ENCODE measurements at regions not wholly inside any gene's neighbourhood (a gene's known extent, or its start where the extent isn't known, plus 50 kb on each side); places are given as distances from the start of the nearest gene placed in this dataset.

DNA sequence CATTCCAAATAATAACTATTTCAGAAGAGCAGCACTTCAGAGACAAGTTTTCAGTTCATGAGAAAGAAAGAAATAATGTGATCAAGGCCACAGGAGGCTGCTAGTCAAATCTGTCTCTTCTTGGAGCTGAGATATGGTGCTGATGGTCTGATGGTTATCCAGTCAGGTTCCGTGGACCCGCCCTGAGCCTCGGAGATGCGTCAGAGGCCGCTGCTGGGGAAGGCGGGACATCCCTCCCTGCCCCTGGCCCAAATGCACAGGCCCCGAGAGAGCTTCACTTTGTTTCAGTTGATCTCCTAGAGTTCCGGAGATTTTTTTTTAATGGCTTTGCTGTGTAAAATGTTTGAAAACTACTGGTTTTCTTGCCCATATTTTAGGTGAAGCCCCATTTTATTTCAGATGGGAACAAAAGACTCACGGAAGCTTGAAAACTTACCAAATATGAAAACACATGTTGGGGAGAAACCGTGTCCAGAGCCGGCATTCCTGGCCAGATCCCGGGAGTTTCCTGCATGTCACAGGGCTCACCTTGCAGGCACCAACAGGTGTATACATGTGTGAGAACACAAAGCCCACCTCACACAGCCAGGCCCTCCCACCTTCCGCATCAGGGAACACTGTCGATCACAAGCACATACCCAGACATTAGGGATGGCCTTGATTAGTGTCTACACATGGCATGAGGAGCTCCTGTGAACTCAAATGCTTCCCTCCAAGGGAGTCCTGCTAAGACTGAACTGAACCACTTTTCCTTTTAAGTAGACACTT, 499.0 kb downstream of the TCERG1L start:
- Histone ChIP-seq H3K36me3 (ENCODE audit: control insufficient read depth in 4 of 4, insufficient read depth in 4 of 4, low read length in 3 of 4) (no peaks in the 10 kb centered on the region), H3K27me3 (replicated peaks in 2 of 5; ENCODE audit: control insufficient read depth in 4 of 5, insufficient read depth in 5 of 5, low read length in 4 of 5) (peaks cover 0 to 12% (median 4%) of the 10 kb centered on the region in 5 experiments), H3K9me3 (ENCODE audit: control extremely low read depth in 1 of 5, control insufficient read depth in 4 of 5, insufficient read depth in 2 of 5, low read depth in 1 of 5, low read length in 4 of 5) (peaks cover 0 to 3% (median 0%) of the 10 kb centered on the region in 5 experiments), H3K4me3 (ENCODE audit: control insufficient read depth in 1 of 7, extremely low read depth in 1 of 7, insufficient read depth in 4 of 7, low read depth in 2 of 7, low read length in 6 of 7) (no peak overlapping the region), H3K4me1 (ENCODE audit: control extremely low read depth in 1 of 4, control insufficient read depth in 4 of 4, insufficient read depth in 4 of 4, low read length in 3 of 4) (no peaks in the 10 kb centered on the region), H3K27ac (ENCODE audit: insufficient read depth in 1 of 2, low read depth in 1 of 2, low read length in 2 of 2, poor library complexity in 1 of 2, severe bottlenecking in 2 of 2) (no peak overlapping the region)
- POLR2A ChIA-PET, result no interaction called here
- 93% methylated on average over 11 of the region's 14 CpGs for WGBS (ENCODE audit: insufficient coverage)
- no peak for DNase-seq
- CTCF ChIA-PET, result no interaction called here

DNA sequence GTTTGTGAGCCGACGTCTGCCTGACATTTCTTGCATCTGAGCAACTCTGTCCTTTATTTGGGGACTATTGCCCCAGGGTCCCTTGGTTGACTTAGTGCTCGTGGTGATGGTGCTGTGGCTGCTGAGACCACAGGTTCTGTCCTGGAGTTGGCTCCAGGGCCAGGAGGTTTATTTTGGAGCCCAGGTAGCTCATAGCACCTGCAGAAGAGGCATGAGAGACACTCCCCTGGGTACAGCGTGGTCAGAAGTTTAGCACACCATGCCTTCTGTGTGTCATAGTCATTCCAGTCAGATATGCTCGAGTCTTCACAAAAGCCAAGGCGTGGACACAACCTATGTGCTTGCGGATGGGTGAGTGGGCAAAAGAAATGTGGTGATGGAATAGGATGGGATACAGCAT, 496.9 kb downstream of the TCERG1L start:
- DNase-seq, result no peak
- no peaks in the 10 kb centered on the region for H3K36me3 ChIP-seq (ENCODE audit: control insufficient read depth in 4 of 4, insufficient read depth in 4 of 4, low read length in 3 of 4)
- ChIA-PET POLR2A (no interaction called here), CTCF (no interaction called here)
- H3K27me3 ChIP-seq (replicated peaks in 2 of 5; ENCODE audit: control insufficient read depth in 4 of 5, insufficient read depth in 5 of 5, low read length in 4 of 5), result peaks cover 0 to 12% (median 0%) of the 10 kb centered on the region in 5 experiments
- H3K27ac ChIP-seq (ENCODE audit: insufficient read depth in 1 of 2, low read depth in 1 of 2, low read length in 2 of 2, poor library complexity in 1 of 2, severe bottlenecking in 2 of 2), result no peak overlapping the region
- peaks cover 0 to 7% (median 0%) of the 10 kb centered on the region in 5 experiments for H3K9me3 ChIP-seq (ENCODE audit: control extremely low read depth in 1 of 5, control insufficient read depth in 4 of 5, insufficient read depth in 2 of 5, low read depth in 1 of 5, low read length in 4 of 5)
- no peaks in the 10 kb centered on the region for H3K4me1 ChIP-seq (ENCODE audit: control extremely low read depth in 1 of 4, control insufficient read depth in 4 of 4, insufficient read depth in 4 of 4, low read length in 3 of 4)
- no peak overlapping the region for H3K4me3 ChIP-seq (ENCODE audit: control insufficient read depth in 1 of 7, extremely low read depth in 1 of 7, insufficient read depth in 4 of 7, low read depth in 2 of 7, low read length in 6 of 7)
- 94% methylated on average over 7 of the region's 7 CpGs for WGBS (ENCODE audit: insufficient coverage)

DNA sequence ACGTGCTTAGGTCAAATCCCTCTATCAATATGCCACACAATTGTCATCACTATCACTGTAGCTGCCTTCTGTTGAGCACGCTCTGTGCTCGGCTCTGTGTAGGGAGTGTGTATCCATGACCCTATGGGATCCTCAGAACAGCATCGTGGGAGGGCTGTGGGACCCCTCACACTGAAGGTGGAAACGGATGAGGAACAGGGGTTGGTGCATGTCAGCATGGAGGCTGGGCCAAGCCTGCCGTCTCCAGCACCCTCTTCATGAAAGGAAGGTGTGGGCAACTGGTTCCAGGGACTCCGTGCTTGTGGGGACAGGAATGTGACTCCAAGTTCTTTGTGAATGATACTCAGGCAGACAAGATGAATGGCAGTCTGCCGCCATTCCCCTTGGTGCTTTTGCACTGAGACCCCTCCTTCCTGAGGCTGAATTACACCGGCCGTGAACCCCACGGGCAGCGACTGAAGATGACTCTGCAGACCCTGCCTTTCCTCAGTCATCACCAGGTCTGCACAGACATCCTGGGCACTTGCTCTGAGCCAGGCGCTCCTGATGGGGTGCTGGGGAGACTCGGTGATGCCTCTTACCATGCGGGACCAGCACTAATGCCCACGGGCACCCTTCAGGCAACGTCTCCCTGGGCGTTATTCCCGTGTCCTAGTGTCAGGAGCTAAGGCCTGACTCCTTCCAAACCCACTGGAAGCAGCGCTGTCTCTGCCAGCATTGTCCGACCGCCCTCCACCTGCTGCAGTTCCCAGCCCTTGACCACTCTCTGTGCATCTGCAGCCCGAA, 495.2 kb downstream of the TCERG1L start:
- H3K36me3 ChIP-seq (ENCODE audit: control insufficient read depth in 4 of 4, insufficient read depth in 4 of 4, low read length in 3 of 4), result no peaks in the 10 kb centered on the region
- H3K9me3 ChIP-seq (ENCODE audit: control extremely low read depth in 1 of 5, control insufficient read depth in 4 of 5, insufficient read depth in 2 of 5, low read depth in 1 of 5, low read length in 4 of 5), result peaks cover 0 to 7% (median 0%) of the 10 kb centered on the region in 5 experiments
- DNase-seq, result no peak
- H3K4me1 ChIP-seq (ENCODE audit: control extremely low read depth in 1 of 4, control insufficient read depth in 4 of 4, insufficient read depth in 4 of 4, low read length in 3 of 4), result no peaks in the 10 kb centered on the region
- H3K4me3 ChIP-seq (ENCODE audit: control insufficient read depth in 1 of 7, extremely low read depth in 1 of 7, insufficient read depth in 4 of 7, low read depth in 2 of 7, low read length in 6 of 7), result no peak overlapping the region
- peaks cover 0 to 2% (median 0%) of the 10 kb centered on the region in 5 experiments for H3K27me3 ChIP-seq (replicated peaks in 2 of 5; ENCODE audit: control insufficient read depth in 4 of 5, insufficient read depth in 5 of 5, low read length in 4 of 5)
- H3K27ac ChIP-seq (ENCODE audit: insufficient read depth in 1 of 2, low read depth in 1 of 2, low read length in 2 of 2, poor library complexity in 1 of 2, severe bottlenecking in 2 of 2), result no peak overlapping the region
- POLR2A ChIA-PET, result no interaction called here
- 94% methylated on average over 17 of the region's 23 CpGs for WGBS (ENCODE audit: insufficient coverage)
- CTCF ChIA-PET, result no interaction called here

DNA sequence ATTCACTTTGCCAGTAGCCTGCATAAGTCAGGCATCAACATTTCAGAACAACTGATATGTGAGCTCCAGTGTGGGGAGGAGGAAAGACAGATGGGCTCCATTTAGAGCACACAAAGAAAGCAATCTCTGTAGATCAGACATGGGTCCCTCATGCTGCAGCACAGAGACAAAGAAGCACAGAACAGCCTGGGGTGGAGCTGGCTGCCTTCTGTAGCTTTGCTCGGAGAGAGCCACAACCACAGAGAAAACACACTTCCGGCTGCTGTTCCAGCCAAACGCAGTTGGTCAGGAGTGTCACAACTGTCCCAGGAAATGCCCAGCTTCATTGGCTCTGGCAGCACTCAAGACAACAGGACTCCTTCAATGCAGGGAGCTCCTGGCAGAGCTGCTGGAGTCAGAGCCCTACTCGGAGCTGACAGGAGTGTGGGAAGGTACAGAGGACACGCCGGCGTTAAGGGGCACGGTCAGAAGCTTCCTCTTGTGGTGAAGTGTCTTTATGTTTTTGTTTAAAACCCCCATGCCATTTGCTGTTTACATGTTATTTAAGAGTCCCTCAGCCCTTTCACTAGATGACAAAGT, 494.4 kb downstream of the TCERG1L start:
- no peak for DNase-seq
- CTCF ChIA-PET, result no interaction called here
- H3K27me3 ChIP-seq (replicated peaks in 2 of 5; ENCODE audit: control insufficient read depth in 4 of 5, insufficient read depth in 5 of 5, low read length in 4 of 5), result no peaks in the 10 kb centered on the region
- no peaks in the 10 kb centered on the region for H3K36me3 ChIP-seq (ENCODE audit: control insufficient read depth in 4 of 4, insufficient read depth in 4 of 4, low read length in 3 of 4)
- 78% methylated on average over 8 of the region's 8 CpGs for WGBS (ENCODE audit: insufficient coverage)
- peaks cover 0 to 7% (median 0%) of the 10 kb centered on the region in 5 experiments for H3K9me3 ChIP-seq (ENCODE audit: control extremely low read depth in 1 of 5, control insufficient read depth in 4 of 5, insufficient read depth in 2 of 5, low read depth in 1 of 5, low read length in 4 of 5)
- POLR2A ChIA-PET, result no interaction called here
- no peak overlapping the region for H3K27ac ChIP-seq (ENCODE audit: insufficient read depth in 1 of 2, low read depth in 1 of 2, low read length in 2 of 2, poor library complexity in 1 of 2, severe bottlenecking in 2 of 2)
- H3K4me3 ChIP-seq (ENCODE audit: control insufficient read depth in 1 of 7, extremely low read depth in 1 of 7, insufficient read depth in 4 of 7, low read depth in 2 of 7, low read length in 6 of 7), result no peak overlapping the region
- H3K4me1 ChIP-seq (ENCODE audit: control extremely low read depth in 1 of 4, control insufficient read depth in 4 of 4, insufficient read depth in 4 of 4, low read length in 3 of 4), result no peaks in the 10 kb centered on the region

DNA sequence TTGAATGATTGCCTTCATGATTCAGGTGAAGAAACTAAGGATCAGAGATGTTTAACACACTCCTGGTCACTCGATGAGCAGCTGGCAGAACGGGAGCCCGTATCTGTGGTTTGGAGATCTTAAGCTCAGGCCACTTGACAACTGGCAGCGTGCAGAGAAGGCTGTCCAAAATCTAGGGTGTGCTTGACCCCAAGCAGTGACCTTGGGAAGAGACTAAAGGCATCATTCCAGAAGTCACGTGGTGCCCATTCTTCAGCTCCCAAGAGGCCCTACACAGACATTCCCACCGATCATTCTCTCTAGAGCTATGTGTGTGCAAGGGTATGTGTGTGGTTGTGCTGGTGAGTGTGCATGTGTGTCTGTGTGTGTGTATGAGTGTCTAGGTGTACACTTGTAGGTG, 493.8 kb downstream of the TCERG1L start:
- Histone ChIP-seq H3K36me3 (ENCODE audit: control insufficient read depth in 4 of 4, insufficient read depth in 4 of 4, low read length in 3 of 4) (no peaks in the 10 kb centered on the region), H3K27ac (ENCODE audit: insufficient read depth in 1 of 2, low read depth in 1 of 2, low read length in 2 of 2, poor library complexity in 1 of 2, severe bottlenecking in 2 of 2) (no peak overlapping the region), H3K9me3 (ENCODE audit: control extremely low read depth in 1 of 5, control insufficient read depth in 4 of 5, insufficient read depth in 2 of 5, low read depth in 1 of 5, low read length in 4 of 5) (peaks cover 0 to 7% (median 0%) of the 10 kb centered on the region in 5 experiments), H3K4me3 (ENCODE audit: control insufficient read depth in 1 of 7, extremely low read depth in 1 of 7, insufficient read depth in 4 of 7, low read depth in 2 of 7, low read length in 6 of 7) (no peak overlapping the region), H3K4me1 (ENCODE audit: control extremely low read depth in 1 of 4, control insufficient read depth in 4 of 4, insufficient read depth in 4 of 4, low read length in 3 of 4) (no peaks in the 10 kb centered on the region), H3K27me3 (replicated peaks in 2 of 5; ENCODE audit: control insufficient read depth in 4 of 5, insufficient read depth in 5 of 5, low read length in 4 of 5) (no peaks in the 10 kb centered on the region)
- no peak for DNase-seq
- WGBS (ENCODE audit: insufficient coverage), result 91% methylated on average over 5 of the region's 6 CpGs
- ChIA-PET CTCF (no interaction called here), POLR2A (no interaction called here)

DNA sequence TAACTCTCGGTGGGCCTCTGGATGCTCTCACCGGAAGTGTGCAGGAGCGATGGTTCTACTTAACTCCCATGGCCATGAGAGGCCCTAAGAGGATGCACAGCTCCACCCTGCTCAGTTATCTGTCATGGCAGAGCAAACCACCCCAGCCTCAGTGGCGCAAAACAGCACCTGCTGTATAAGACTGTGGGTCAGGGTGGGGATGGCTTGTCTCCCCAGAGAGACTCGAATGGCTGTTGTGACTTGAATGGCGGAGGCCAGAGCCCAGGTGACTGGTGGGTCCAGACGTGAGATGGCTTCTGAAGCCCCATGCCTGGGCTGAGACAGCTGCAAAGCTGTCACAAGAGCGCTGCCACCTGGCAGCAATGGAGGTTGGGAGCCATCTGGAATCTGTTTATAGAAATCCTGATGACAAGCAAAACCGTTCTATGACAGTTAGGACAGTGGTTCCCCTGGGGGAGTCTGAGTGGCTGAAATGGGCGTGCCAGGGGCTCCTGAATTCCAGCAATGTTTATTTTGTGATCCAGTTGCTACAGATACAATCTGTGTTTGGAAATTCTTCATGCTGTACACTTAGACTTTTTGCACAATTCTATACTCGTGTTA, 490.5 kb downstream of the TCERG1L start:
- no peak overlapping the region for H3K4me3 ChIP-seq (ENCODE audit: control insufficient read depth in 1 of 7, extremely low read depth in 1 of 7, insufficient read depth in 4 of 7, low read depth in 2 of 7, low read length in 6 of 7)
- H3K36me3 ChIP-seq (ENCODE audit: control insufficient read depth in 4 of 4, insufficient read depth in 4 of 4, low read length in 3 of 4), result no peaks in the 10 kb centered on the region
- 90% methylated on average over 7 of the region's 11 CpGs for WGBS (ENCODE audit: insufficient coverage)
- ChIA-PET POLR2A (no interaction called here), CTCF (no interaction called here)
- H3K27me3 ChIP-seq (replicated peaks in 2 of 5; ENCODE audit: control insufficient read depth in 4 of 5, insufficient read depth in 5 of 5, low read length in 4 of 5), result no peaks in the 10 kb centered on the region
- H3K27ac ChIP-seq (ENCODE audit: insufficient read depth in 1 of 2, low read depth in 1 of 2, low read length in 2 of 2, poor library complexity in 1 of 2, severe bottlenecking in 2 of 2), result no peak overlapping the region
- no peaks in the 10 kb centered on the region for H3K4me1 ChIP-seq (ENCODE audit: control extremely low read depth in 1 of 4, control insufficient read depth in 4 of 4, insufficient read depth in 4 of 4, low read length in 3 of 4)
- peaks cover 3 to 16% (median 11%) of the 10 kb centered on the region in 5 experiments for H3K9me3 ChIP-seq (ENCODE audit: control extremely low read depth in 1 of 5, control insufficient read depth in 4 of 5, insufficient read depth in 2 of 5, low read depth in 1 of 5, low read length in 4 of 5)
- DNase-seq, result no peak
